Left renal pelvis (tissue), 4 donors: ENCODE measurements at regions not wholly inside any gene's neighbourhood (a gene's known extent, or its start where the extent isn't known, plus 50 kb on each side); places are given as distances from the start of the nearest gene placed in this dataset.

Source experiments
- DNase-seq, 4 donors: peaks; one replicate each; pipeline ENCODE4 v3.0.0-alpha.2; 2013; ENCODE audit warnings: low read depth in 4 of 4, low spot score in 3 of 4

- no peak for DNase-seq
These were observed 135.6 kb downstream of the FOXD1 start for GRCh38 chr5:73312872-73313510.

- no peak for DNase-seq
These were observed 136.3 kb downstream of the FOXD1 start for GRCh38 chr5:73312146-73312871.

- no peak for DNase-seq
These were observed 137.1 kb downstream of the FOXD1 start for GRCh38 chr5:73311291-73312110.

- no peak for DNase-seq
These were observed 134.8 kb downstream of the TMEM174 start for GRCh38 chr5:73307645-73308355.

GRCh38 chr5:73306741-73307275, 133.8 kb downstream of the TMEM174 start:
- DNase-seq = no peak

GRCh38 chr5:73306078-73306719, 133.2 kb downstream of the TMEM174 start:
- no peak for DNase-seq

GRCh38 chr5:73305386-73305785, 132.4 kb downstream of the TMEM174 start:
- no peak for DNase-seq

GRCh38 chr5:73304381-73304780, 131.4 kb downstream of the TMEM174 start:
- no peak for DNase-seq

- DNase-seq = no peak
These were observed 130.4 kb downstream of the TMEM174 start for GRCh38 chr5:73303148-73304079.

GRCh38 chr5:73302797-73303147, 129.8 kb downstream of the TMEM174 start:
- DNase-seq = no peak

GRCh38 chr5:73301208-73301901, 128.4 kb downstream of the TMEM174 start:
- DNase-seq = no peak

- no peak for DNase-seq
These were observed 127.6 kb downstream of the TMEM174 start for GRCh38 chr5:73300337-73301207.

GRCh38 chr5:73299665-73300336, 126.8 kb downstream of the TMEM174 start:
- DNase-seq = no peak

- DNase-seq = no peak
These were observed 126.0 kb downstream of the TMEM174 start for GRCh38 chr5:73298772-73299630.

GRCh38 chr5:73298251-73298771, 125.3 kb downstream of the TMEM174 start:
- no peak for DNase-seq

- DNase-seq = no peak
These were observed 124.4 kb downstream of the TMEM174 start for GRCh38 chr5:73297430-73297829.
